ENCODE measurements at regions not wholly inside any gene's neighbourhood (a gene's known extent, or its start where the extent isn't known, plus 50 kb on each side); places are given as distances from the start of the nearest gene placed in this dataset.

- no peak for DNase-seq (ENCODE audit: low spot score)
- Histone ChIP-seq H3K27ac (no peak overlapping the region), H3K4me3 (no peak overlapping the region), H3K9me3 (no peaks in the 10 kb centered on the region), H3K4me1 (replicated peaks) (no peaks in the 10 kb centered on the region), H3K36me3 (no peaks in the 10 kb centered on the region), H3K27me3 (replicated peaks; ENCODE audit: insufficient read depth) (no peaks in the 10 kb centered on the region)
- WGBS: 79% methylated on average over 2 of the region's 2 CpGs
- intact Hi-C loops (cut with DNase I): no loop called here
- TF ChIP-seq CTCF (IDR thresholded peaks at IDR 0.05) (no peak), POLR2AphosphoS5 (IDR thresholded peaks at IDR 0.05) (no peak), POLR2A (IDR thresholded peaks at IDR 0.05) (no peak)
These were observed 124.9 kb upstream of the BTG1 start for GRCh38 chr12:92270521-92270920.

GRCh38 chr12:92268946-92269345 is 123.3 kb upstream of the BTG1 start:
- no peak overlapping the region for H3K27ac ChIP-seq
- no peak for DNase-seq (ENCODE audit: low spot score)
- TF ChIP-seq POLR2A (IDR thresholded peaks at IDR 0.05) (no peak), CTCF (IDR thresholded peaks at IDR 0.05) (no peak), POLR2AphosphoS5 (IDR thresholded peaks at IDR 0.05) (no peak)
- H3K36me3 ChIP-seq: no peaks in the 10 kb centered on the region
- H3K4me1 ChIP-seq (replicated peaks): no peaks in the 10 kb centered on the region
- H3K27me3 ChIP-seq (replicated peaks; ENCODE audit: insufficient read depth): no peaks in the 10 kb centered on the region
- intact Hi-C loops (cut with DNase I): no loop called here
- no peak overlapping the region for H3K4me3 ChIP-seq
- no peaks in the 10 kb centered on the region for H3K9me3 ChIP-seq

- intact Hi-C loops (cut with DNase I): no loop called here
- H3K27me3 ChIP-seq (replicated peaks; ENCODE audit: insufficient read depth): no peaks in the 10 kb centered on the region
- H3K36me3 ChIP-seq: no peaks in the 10 kb centered on the region
- H3K9me3 ChIP-seq: no peaks in the 10 kb centered on the region
- no peak for DNase-seq (ENCODE audit: low spot score)
- 96% methylated on average over 2 of the region's 2 CpGs for WGBS
- H3K27ac ChIP-seq: no peak overlapping the region
- H3K4me3 ChIP-seq: no peak overlapping the region
- H3K4me1 ChIP-seq (replicated peaks): no peaks in the 10 kb centered on the region
- TF ChIP-seq POLR2AphosphoS5 (IDR thresholded peaks at IDR 0.05) (no peak), CTCF (IDR thresholded peaks at IDR 0.05) (no peak), POLR2A (IDR thresholded peaks at IDR 0.05) (no peak)
These were observed 116.0 kb upstream of the BTG1 start for GRCh38 chr12:92261692-92262091.

GRCh38 chr12:92261071-92261470 is 115.4 kb upstream of the BTG1 start:
- no peak for DNase-seq (ENCODE audit: low spot score)
- Histone ChIP-seq H3K27ac (no peak overlapping the region), H3K4me1 (replicated peaks) (no peaks in the 10 kb centered on the region), H3K27me3 (replicated peaks; ENCODE audit: insufficient read depth) (no peaks in the 10 kb centered on the region), H3K4me3 (no peak overlapping the region), H3K9me3 (no peaks in the 10 kb centered on the region), H3K36me3 (no peaks in the 10 kb centered on the region)
- TF ChIP-seq POLR2AphosphoS5 (IDR thresholded peaks at IDR 0.05) (no peak), POLR2A (IDR thresholded peaks at IDR 0.05) (no peak), CTCF (IDR thresholded peaks at IDR 0.05) (no peak)
- 92% methylated on average over 3 of the region's 3 CpGs for WGBS
- intact Hi-C loops (cut with DNase I): no loop called here

GRCh38 chr12:92259696-92260251 is 114.1 kb upstream of the BTG1 start:
- Histone ChIP-seq H3K4me1 (replicated peaks) (no peaks in the 10 kb centered on the region), H3K27ac (no peak overlapping the region), H3K36me3 (no peaks in the 10 kb centered on the region), H3K4me3 (no peak overlapping the region), H3K9me3 (no peaks in the 10 kb centered on the region), H3K27me3 (replicated peaks; ENCODE audit: insufficient read depth) (no peaks in the 10 kb centered on the region)
- WGBS: 94% methylated on average over 2 of the region's 2 CpGs
- DNase-seq (ENCODE audit: low spot score): no peak
- intact Hi-C loops (cut with DNase I): no loop called here
- no peak for TF ChIP-seq POLR2A (IDR thresholded peaks at IDR 0.05)
- TF ChIP-seq CTCF (IDR thresholded peaks at IDR 0.05): no peak
